ENCODE measurements at regions not wholly inside any gene's neighbourhood (a gene's known extent, or its start where the extent isn't known, plus 50 kb on each side); places are given as distances from the start of the nearest gene placed in this dataset.

DNA sequence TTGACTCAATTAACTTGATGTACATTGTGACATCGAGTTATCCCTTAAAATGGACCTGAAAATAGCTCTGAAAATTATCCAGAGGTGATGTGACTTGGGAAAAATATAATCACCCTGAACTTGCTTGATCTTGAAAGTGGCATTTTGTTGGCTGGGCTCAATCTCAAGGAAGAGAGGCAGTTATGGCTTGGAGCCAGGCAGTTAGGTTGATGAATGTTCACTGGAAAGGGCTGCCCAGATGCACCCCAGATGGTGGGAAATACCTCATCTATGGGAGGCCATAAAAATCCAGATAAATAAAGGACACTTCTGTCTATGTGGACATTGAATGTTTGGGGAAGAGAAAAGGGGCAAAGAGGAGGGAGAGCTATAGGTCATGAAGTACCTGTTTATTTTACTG is 55.7 kb upstream of the OR5AN1 start:
- DNase-seq, result no peak

DNA sequence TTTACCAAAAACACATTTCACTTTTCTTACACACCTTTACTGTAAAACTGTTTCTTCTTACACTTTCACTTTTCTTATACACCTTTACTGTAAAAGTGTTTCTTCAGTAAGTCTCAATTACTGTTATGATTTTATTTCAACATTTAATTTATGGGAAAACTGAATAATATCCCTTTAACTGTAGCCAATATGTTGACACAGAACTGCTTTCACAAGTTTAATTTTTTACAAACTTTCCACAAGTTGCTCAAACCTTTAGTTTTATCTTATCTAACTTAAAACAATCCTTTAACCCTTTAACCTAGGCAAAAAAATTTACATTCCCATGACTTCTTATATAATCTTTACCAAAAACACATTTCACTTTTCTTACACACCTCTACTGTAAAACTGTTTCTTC is 63.3 kb upstream of the OR5AN1 start:
- DNase-seq, result no peak

DNA sequence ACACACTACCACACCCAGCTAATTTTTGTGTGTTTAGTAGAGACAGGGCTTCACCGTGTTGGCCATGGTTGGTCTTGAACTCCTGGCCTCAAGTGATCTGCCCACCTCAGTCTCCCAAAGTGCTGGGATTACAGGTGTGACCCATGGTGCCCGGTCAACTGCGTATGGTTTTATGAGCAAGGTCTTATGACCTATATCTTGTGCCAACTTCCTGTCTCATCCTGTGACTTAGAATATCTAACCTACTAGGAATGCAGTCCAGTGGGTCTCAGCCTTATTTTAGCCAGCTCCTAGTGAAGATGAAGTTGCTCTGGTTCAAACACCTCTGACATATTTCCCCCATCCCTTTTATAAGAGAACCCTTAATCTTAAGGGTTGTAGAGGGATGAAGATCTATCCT is 66.1 kb upstream of the OR5AN1 start:
- DNase-seq, result no peak

DNA sequence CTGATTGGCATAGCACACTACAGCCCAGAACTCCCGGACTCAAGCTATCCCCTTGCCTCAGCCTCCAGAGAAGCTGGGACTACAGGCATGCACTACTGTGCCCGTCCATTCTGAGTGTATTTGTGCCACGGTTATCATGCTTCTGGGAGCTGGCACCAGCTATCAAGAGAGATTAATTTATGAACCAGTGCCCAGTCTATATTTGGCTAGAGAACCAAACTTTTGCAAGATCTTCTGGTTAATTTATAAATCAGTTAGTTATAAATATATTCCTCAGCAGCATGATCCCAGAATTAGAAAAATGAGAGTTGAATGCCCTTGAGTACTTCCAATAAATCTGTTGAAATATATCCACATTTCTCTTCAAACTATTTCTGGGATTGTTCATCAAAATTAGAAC is 67.5 kb upstream of the OR5AN1 start:
- DNase-seq, result peak; percentile 62

DNA sequence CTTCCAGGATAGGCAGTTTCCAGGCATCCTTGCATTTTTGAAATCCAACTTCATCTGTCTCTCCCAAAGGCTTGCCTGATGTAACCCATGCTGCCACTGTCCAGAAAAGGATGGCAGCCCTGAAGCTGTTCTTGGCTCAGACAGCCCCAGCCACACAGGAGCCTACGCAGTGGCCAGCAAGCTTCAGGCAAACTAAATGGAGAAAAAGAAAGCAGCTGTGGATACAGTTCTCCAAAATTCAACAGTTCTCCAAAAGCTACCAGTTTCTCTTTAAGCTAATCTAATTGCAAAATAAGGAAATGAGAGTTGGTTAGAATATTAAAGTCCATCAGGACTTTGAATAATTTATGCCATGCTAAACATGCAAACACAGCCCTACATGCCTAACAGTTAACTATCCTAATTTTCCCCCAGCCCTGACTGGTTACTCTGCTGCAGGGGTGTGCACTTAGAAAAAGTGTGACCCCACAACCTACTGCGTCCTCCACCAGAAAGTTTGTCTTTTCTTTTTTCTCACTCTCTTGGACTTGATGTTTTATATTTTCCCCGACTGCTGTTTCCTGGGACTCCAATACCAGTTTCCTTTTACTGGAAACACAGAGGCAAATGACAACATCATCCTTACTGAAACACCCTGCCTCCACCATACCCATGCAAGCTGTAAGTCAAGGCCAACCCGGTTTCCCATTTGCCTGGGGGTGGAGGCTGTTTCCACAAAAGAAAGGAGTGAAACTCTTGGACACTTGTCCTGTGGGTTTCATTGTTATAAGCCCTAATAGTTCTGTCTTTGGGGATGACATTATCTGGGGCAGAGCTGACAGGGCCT is 69.1 kb upstream of the OR5AN1 start:
- no peak for DNase-seq

DNA sequence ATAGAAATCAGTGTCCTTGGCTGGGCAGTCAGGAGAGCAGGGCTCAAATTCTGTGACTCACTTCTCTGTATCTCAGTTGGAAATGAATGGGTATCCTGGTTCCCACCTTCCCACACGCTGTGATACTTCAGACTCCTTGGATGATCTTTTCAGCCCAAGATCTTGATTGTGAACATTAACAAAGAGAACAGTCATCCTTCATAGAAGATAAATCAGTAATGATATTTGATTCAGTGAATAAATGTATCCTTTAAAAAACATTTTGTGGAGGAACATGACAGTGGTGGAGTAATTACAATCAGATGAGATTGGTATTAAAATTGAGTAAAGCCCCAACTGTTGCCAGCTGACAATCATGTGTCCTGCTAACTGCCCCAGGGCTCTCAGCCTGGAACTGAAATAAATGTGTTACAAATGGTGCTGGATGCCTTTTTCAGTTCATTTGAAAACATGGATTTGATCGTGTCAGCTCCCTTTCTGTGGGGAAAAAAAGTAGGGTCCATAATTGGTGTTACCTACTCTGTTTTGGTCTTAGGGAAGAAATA is 72.9 kb upstream of the OR5AN1 start:
- no peak for DNase-seq

DNA sequence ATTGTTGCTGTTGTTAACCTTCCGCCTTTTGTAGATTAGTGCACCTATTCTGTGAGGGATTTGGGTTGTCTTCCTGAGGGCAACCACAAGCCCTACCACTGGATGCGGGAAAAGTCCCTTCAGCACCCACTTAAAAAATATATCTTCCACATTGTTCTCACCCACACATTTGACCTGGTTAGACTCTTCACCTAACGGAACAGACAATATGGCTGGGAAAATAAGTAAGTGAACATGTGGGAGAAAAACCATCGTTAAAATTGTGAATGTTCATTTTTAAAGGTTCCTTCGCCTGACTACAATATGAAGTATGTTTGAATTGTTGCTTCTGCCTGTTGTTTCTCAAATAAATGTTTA is 72.0 kb upstream of the MPEG1 start:
- no peak for DNase-seq

GRCh38 chr11:59283825-59284772 is 71.4 kb upstream of the MPEG1 start:
- peak; percentile 74 for DNase-seq

- DNase-seq, result no peak
Observed at GRCh38 chr11:59283311-59283710, 70.6 kb upstream of the MPEG1 start.

DNA sequence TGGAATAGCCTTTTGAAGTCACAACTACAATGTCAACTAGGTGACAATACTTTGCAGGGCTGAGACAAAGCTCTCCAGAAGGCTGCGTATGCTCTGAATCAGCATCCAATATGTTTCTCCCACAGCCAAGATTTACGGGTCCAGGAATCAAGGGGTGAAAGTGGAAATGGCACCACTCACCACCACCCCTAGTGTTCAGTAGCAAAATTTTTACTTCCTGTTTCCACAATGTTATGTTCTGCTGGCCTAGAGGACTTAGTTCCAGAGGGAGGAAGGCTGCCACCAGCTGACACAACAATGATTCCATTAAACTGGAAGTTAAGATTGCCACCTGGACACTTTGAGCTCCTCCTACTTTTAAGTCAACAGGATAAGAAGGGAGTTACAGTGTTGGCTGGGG is 68.5 kb upstream of the MPEG1 start:
- DNase-seq, result no peak

GRCh38 chr11:59273373-59273841 is 60.7 kb upstream of the MPEG1 start:
- DNase-seq, result no peak

- DNase-seq, result no peak
Observed at GRCh38 chr11:59272771-59273372, 60.1 kb upstream of the MPEG1 start.

DNA sequence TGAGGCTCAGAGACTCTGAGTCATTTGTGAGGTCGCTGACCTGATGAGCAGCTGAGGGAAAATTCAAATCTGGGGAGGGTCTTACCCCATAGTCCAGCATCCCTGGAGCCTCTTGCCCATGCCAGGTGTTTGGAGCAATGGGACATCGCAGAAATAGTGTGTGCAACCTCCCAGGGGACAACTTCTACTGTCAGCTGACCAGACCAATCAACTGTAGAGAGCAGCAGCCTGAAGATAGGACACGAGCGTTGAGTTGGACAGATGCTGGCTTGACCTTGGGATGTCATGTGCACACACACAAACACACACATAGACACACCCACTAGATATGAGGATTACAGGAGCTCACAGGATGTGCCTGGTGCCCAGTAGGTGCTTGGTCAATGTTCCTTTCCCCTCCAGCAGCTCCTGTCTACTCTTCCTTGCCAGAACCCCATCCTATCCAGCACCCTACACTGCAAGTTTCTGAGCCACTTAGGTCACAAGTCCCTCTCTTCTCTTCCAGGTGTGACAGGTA is 59.1 kb upstream of the MPEG1 start:
- DNase-seq, result no peak

DNA sequence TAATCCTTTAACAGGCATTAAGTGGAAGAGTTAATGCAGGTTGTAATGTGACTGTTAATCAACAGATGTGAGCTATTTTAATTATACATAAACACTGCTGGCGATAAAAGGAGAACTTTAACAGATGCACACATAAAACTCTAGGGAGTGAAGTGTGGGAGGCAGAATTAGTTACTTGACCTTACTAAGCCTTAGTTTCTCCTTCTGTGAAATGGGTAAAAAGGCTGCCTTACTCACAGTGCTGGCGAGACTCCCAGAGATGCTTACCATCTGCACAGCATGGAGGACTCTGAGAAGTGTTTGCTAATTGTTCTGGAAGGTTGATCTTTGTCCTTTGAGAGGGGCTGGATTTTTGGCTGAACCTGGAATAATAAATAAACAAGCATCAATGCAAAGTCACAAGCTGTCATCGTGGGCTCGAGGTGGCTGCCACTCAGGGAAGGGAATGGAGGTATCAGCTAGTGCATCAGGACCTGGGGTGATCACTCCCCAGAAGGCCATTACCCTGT is 58.6 kb upstream of the MPEG1 start:
- DNase-seq, result no peak

GRCh38 chr11:59267736-59268475 is 55.2 kb upstream of the MPEG1 start:
- no peak for DNase-seq

DNA sequence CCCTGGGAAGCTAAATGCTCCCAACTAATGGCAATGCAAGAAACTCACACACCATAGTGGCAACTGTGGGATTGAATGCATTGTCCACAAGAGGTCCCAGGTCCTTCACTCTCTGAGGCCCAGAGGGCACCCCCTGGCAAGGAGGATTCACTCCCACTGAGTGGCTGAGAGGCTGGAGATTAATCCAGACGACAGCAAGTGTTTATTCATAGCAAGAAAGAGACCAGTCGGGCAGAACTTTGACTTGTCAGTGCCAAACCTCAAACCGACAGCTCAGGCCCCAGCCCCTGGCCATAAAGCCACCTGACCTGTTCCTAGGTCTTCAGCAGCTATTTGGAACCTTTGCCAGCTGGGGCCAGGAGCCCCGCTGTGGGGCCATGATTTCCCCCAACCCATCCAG is 54.5 kb upstream of the MPEG1 start:
- DNase-seq, result no peak

DNA sequence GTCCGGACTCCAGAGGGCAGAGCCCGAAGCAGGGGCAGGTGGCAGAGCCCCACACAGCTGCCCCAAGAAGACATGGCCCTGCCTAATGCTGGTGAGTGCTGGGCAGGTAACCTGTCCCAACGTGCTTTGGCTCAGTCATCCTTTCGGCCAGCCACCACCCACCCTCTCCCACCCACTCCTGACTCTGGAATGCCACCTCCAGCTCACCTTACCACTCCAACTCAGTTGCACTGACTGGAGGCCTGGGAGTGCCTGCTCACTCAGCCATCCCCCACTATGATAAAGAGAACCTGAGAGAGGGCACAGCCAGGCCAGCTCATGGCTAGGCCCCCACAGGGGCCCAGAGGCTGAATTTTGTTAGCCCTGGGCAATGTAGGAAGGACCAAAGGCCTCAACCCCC is 53.8 kb upstream of the MPEG1 start:
- no peak for DNase-seq

- DNase-seq, result no peak
Observed at GRCh38 chr11:59265735-59266134, 53.0 kb upstream of the MPEG1 start.

- no peak for DNase-seq
Observed at GRCh38 chr11:59264736-59265135, 52.0 kb upstream of the MPEG1 start.

- DNase-seq, result no peak
Observed at GRCh38 chr11:59263225-59263894, 50.6 kb upstream of the MPEG1 start.
